ENCODE measurements at regions not wholly inside any gene's neighbourhood (a gene's known extent, or its start where the extent isn't known, plus 50 kb on each side); places are given as distances from the start of the nearest gene placed in this dataset.
A peak's percentile ranks its signal among the peaks of the same experiment; 100 is the strongest.

DNA sequence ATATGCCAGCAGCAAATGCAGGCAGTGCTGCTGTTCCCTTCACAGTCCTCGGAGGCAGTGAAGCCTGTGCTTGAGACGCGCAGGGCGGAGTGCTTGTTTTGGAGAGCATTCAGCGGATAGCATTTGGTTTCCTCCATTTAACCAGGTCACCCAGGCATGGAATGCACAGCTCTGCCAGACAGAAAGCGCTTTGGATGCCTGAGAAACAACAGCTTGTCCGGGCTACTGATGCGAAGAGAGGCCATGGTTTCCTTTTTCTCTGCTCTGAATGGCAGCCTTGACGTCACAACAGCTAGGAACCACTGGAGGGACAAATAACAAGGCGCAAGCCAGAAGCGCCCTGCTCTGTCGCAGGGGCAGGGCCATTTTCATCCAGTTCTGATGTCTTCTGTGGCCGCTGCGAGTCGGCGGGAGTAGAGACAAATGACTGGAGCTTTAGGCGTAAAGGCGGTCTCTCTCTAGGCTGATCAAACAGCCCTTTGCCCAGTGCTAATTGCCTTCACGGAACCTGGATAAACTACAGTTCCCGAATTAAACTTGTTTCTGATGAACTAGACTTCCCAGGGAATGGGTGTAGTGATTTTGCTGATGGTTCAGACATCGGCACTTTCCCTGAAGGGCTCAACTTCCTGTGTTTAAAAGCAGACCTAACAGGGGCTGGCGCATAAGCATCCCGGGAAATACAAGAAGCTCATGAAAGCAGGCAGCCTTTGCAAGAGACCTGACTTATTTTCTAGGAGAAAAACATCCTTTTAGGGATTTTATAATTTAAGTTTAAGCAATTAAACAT, 187.6 kb upstream of the KLF14 start:
- peak; percentile 74 for DNase-seq
- WGBS (ENCODE audit: insufficient coverage), result 57% methylated on average over 21 of the region's 23 CpGs
- peaks cover 6% of the 10 kb centered on the region for H3K4me1 ChIP-seq (ENCODE audit: control insufficient read depth, insufficient read depth, low read length)
- peaks cover 3% of the 10 kb centered on the region for H3K27me3 ChIP-seq (ENCODE audit: control insufficient read depth, insufficient read depth, low read length)
- H3K4me3 ChIP-seq (ENCODE audit: low read length), result peak overlapping the region; percentile 28
- no peaks in the 10 kb centered on the region for H3K9me3 ChIP-seq (replicated peaks; ENCODE audit: control insufficient read depth, low read depth, low read length)
- H3K36me3 ChIP-seq (ENCODE audit: control insufficient read depth, insufficient read depth, low read length), result no peaks in the 10 kb centered on the region
- H3K27ac ChIP-seq (ENCODE audit: low read length), result peak overlapping the region; percentile 71

DNA sequence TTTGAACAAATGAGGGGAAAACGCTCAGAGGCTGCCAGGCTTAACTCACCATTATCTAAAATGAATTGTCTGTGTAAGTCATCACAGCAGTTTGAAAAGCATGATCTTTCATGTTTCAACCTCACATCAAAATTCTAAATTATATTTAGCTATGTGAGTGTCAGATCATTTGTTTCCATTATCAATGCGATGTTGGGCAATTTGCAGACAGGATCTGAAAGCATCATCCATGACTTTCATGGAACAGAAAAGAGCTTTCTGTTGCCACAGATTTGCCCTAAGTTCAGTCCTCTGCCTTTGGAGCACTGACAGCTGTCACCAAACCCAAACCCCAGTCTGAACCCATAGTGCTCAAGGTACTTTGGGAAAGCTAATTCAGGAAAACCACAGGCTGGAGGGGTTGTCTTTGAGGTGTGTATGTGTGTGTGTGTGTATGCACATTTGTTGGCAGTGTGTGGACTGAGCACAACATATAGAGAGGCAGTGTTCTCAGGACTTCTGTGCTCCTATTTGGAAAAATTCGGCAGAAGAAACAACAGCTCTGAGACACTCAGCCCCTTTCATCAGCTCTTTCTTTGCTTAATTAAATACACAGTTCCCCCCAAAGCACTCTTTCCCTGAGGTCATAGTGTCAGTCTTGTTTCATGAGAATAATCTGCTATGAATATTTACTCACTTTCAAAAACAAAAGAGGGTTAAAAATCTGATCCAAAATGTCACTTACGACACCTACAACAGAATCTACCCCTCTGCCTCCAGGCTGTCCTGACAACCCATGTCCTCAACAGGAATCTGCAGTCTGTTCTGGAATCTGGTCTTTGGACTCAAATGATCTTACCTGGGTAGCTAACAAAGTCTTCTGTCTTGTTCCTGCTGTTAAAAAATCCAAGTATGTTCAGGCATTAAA, 188.5 kb upstream of the KLF14 start:
- Histone ChIP-seq H3K4me3 (ENCODE audit: low read length) (no peak overlapping the region), H3K27ac (ENCODE audit: low read length) (no peak overlapping the region), H3K27me3 (ENCODE audit: control insufficient read depth, insufficient read depth, low read length) (peaks cover 3% of the 10 kb centered on the region), H3K36me3 (ENCODE audit: control insufficient read depth, insufficient read depth, low read length) (no peaks in the 10 kb centered on the region), H3K9me3 (replicated peaks; ENCODE audit: control insufficient read depth, low read depth, low read length) (no peaks in the 10 kb centered on the region), H3K4me1 (ENCODE audit: control insufficient read depth, insufficient read depth, low read length) (peaks cover 6% of the 10 kb centered on the region)
- DNase-seq, result no peak
- 75% methylated on average over 1 of the region's 4 CpGs for WGBS (ENCODE audit: insufficient coverage)

GRCh38 chr7:130923365-130923764, 189.4 kb upstream of the KLF14 start:
- H3K9me3 ChIP-seq (replicated peaks; ENCODE audit: control insufficient read depth, low read depth, low read length), result no peaks in the 10 kb centered on the region
- H3K4me3 ChIP-seq (ENCODE audit: low read length), result no peak overlapping the region
- H3K27me3 ChIP-seq (ENCODE audit: control insufficient read depth, insufficient read depth, low read length), result peaks cover 3% of the 10 kb centered on the region
- WGBS (ENCODE audit: insufficient coverage), result no CpG with 5 or more reads among the region's 4 CpGs
- no peak for DNase-seq
- no peak overlapping the region for H3K27ac ChIP-seq (ENCODE audit: low read length)
- H3K36me3 ChIP-seq (ENCODE audit: control insufficient read depth, insufficient read depth, low read length), result no peaks in the 10 kb centered on the region
- H3K4me1 ChIP-seq (ENCODE audit: control insufficient read depth, insufficient read depth, low read length), result peaks cover 6% of the 10 kb centered on the region

GRCh38 chr7:130923930-130924329, 189.9 kb upstream of the KLF14 start:
- Histone ChIP-seq H3K4me1 (ENCODE audit: control insufficient read depth, insufficient read depth, low read length) (peaks cover 6% of the 10 kb centered on the region), H3K4me3 (ENCODE audit: low read length) (no peak overlapping the region)
- 100% methylated on average over 2 of the region's 5 CpGs for WGBS (ENCODE audit: insufficient coverage)

DNA sequence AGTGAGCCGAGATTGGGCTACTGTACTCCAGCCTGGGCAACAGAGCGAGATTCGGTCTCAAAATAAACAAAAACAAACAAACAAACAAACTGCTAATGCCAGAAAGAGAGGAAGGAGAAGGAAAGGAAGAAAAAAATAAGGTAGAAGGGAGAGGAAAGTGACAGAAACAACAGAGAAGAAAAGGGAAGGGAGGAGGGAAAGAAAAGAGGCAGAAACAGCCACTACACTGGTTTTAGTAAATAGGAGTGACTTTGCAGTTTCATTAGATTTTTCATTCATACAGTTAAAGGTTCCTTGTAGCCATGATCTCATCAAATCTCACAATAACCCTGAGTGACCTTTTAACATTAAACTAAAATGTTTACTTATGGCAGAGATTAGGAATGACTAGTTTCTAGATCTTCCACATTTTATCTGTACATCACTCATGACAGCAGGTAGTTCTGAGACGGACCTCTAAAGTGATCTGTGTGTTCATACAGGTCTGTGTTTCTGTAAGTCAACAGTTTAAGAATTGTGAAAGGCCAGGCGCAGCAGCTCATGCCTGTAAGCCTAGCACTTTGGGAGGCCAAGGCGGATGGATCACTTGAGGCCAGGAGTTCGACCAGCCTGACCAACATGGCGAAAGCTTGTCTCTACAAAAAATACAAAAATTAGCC, 191.3 kb upstream of the KLF14 start:
- Histone ChIP-seq H3K4me1 (ENCODE audit: control insufficient read depth, insufficient read depth, low read length) (peaks cover 6% of the 10 kb centered on the region), H3K9me3 (replicated peaks; ENCODE audit: control insufficient read depth, low read depth, low read length) (no peaks in the 10 kb centered on the region), H3K4me3 (ENCODE audit: low read length) (no peak overlapping the region), H3K27ac (ENCODE audit: low read length) (no peak overlapping the region), H3K36me3 (ENCODE audit: control insufficient read depth, insufficient read depth, low read length) (no peaks in the 10 kb centered on the region), H3K27me3 (ENCODE audit: control insufficient read depth, insufficient read depth, low read length) (peaks cover 3% of the 10 kb centered on the region)
- no peak for DNase-seq
- WGBS (ENCODE audit: insufficient coverage), result 94% methylated on average over 3 of the region's 8 CpGs

More at GRCh38 chr7:130923930-130924329, 189.9 kb upstream of the KLF14 start:
- H3K27ac ChIP-seq (ENCODE audit: low read length), result no peak overlapping the region
- H3K36me3 ChIP-seq (ENCODE audit: control insufficient read depth, insufficient read depth, low read length), result no peaks in the 10 kb centered on the region
- peaks cover 3% of the 10 kb centered on the region for H3K27me3 ChIP-seq (ENCODE audit: control insufficient read depth, insufficient read depth, low read length)
- no peaks in the 10 kb centered on the region for H3K9me3 ChIP-seq (replicated peaks; ENCODE audit: control insufficient read depth, low read depth, low read length)
- no peak for DNase-seq

DNA sequence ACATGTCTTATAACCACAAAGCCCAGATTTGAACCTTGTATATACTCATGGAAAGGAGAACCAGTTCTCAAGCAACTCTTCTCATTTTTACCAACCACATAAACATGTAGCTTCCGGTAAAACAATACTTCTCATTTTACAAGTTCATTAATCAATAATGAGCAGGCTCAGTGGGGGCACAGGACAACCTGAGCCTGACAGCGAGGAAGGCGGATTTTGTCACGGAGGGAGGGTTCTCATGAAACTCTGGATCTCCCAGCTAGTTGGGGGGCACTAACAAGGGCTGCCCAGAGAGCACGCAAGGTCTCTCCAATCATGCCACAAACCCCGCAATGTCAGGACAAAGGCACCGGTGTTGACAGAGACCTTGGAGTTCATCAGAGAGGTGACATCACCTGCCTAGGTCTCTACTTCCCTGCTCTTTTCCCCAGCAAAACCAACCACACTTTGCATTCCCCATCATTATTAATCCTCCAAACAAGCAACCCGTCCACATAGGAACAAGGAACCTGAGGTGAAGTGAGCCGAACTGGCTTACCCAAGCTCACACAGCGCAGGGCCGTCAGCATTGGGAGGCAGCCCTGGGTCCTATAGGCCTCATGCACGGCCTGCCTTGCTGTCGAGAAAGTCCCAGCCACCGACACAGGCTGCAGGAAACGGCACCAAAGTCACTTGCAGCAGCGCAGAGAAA, 192.1 kb upstream of the KLF14 start:
- Histone ChIP-seq H3K27ac (ENCODE audit: low read length) (no peak overlapping the region), H3K4me3 (ENCODE audit: low read length) (no peak overlapping the region), H3K36me3 (ENCODE audit: control insufficient read depth, insufficient read depth, low read length) (no peaks in the 10 kb centered on the region), H3K27me3 (ENCODE audit: control insufficient read depth, insufficient read depth, low read length) (peaks cover 3% of the 10 kb centered on the region), H3K9me3 (replicated peaks; ENCODE audit: control insufficient read depth, low read depth, low read length) (no peaks in the 10 kb centered on the region), H3K4me1 (ENCODE audit: control insufficient read depth, insufficient read depth, low read length) (peaks cover 4% of the 10 kb centered on the region)
- DNase-seq, result no peak
- 77% methylated on average over 11 of the region's 16 CpGs for WGBS (ENCODE audit: insufficient coverage)

- no peak for DNase-seq
- H3K4me1 ChIP-seq (ENCODE audit: control insufficient read depth, insufficient read depth, low read length), result no peaks in the 10 kb centered on the region
- no peaks in the 10 kb centered on the region for H3K36me3 ChIP-seq (ENCODE audit: control insufficient read depth, insufficient read depth, low read length)
- no peak overlapping the region for H3K27ac ChIP-seq (ENCODE audit: low read length)
- peaks cover 3% of the 10 kb centered on the region for H3K27me3 ChIP-seq (ENCODE audit: control insufficient read depth, insufficient read depth, low read length)
- WGBS (ENCODE audit: insufficient coverage), result 80% methylated on average over 4 of the region's 5 CpGs
- no peaks in the 10 kb centered on the region for H3K9me3 ChIP-seq (replicated peaks; ENCODE audit: control insufficient read depth, low read depth, low read length)
- no peak overlapping the region for H3K4me3 ChIP-seq (ENCODE audit: low read length)
These were observed 193.1 kb upstream of the KLF14 start for GRCh38 chr7:130927062-130927461.

DNA sequence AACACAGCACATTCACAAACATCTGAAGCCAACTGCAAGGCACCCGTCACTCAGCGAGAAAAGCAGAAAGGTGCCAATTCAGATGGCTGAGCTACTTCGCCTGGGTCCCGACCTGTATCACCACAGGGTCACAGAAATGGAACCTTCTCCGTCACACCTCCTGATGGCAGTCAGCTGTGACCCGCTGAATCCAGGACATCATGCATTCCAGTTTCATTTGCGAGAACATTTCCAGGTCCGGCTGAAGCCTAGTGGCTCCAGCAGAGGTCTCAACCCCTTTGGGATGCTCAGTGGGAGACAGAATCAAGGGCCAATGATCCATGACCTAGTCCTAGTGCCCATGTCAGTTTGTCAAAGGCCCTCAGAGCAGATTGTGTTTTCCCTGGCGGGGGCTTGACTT, 193.6 kb upstream of the KLF14 start:
- no peak for DNase-seq
- Histone ChIP-seq H3K4me1 (ENCODE audit: control insufficient read depth, insufficient read depth, low read length) (no peaks in the 10 kb centered on the region), H3K27me3 (ENCODE audit: control insufficient read depth, insufficient read depth, low read length) (peaks cover 3% of the 10 kb centered on the region), H3K36me3 (ENCODE audit: control insufficient read depth, insufficient read depth, low read length) (no peaks in the 10 kb centered on the region), H3K27ac (ENCODE audit: low read length) (no peak overlapping the region), H3K4me3 (ENCODE audit: low read length) (no peak overlapping the region), H3K9me3 (replicated peaks; ENCODE audit: control insufficient read depth, low read depth, low read length) (no peaks in the 10 kb centered on the region)
- 82% methylated on average over 8 of the region's 9 CpGs for WGBS (ENCODE audit: insufficient coverage)

- WGBS (ENCODE audit: insufficient coverage), result 90% methylated on average over 2 of the region's 4 CpGs
- Histone ChIP-seq H3K4me3 (ENCODE audit: low read length) (no peak overlapping the region), H3K4me1 (ENCODE audit: control insufficient read depth, insufficient read depth, low read length) (no peaks in the 10 kb centered on the region), H3K36me3 (ENCODE audit: control insufficient read depth, insufficient read depth, low read length) (no peaks in the 10 kb centered on the region), H3K27ac (ENCODE audit: low read length) (no peak overlapping the region), H3K27me3 (ENCODE audit: control insufficient read depth, insufficient read depth, low read length) (no peaks in the 10 kb centered on the region), H3K9me3 (replicated peaks; ENCODE audit: control insufficient read depth, low read depth, low read length) (no peaks in the 10 kb centered on the region)
- DNase-seq, result no peak
These were observed 196.1 kb upstream of the KLF14 start for GRCh38 chr7:130929896-130930659.
